Osteoblast (primary cell): ENCODE measurements at regions not wholly inside any gene's neighbourhood (a gene's known extent, or its start where the extent isn't known, plus 50 kb on each side); places are given as distances from the start of the nearest gene placed in this dataset.

Source experiments
- DNase-seq: peaks from one replicate; pipeline ENCODE4 v3.0.0; 2011; ENCODE audit warnings: low spot score, mixed read lengths; ENCODE audit not compliant: insufficient read length; ENCODE audit errors: missing footprints
- H2AFZ ChIP-seq: 2 replicates; pipeline ENCODE4 v1.6.0; 2011; ENCODE audit warnings: mild to moderate bottlenecking, low read length
- H3K27ac ChIP-seq: 2 replicates; pipeline ENCODE4 v1.5.1; 2011; ENCODE audit warnings: mild to moderate bottlenecking, low read depth, low read length, moderate library complexity
- H3K27me3 ChIP-seq: 2 replicates; pipeline ENCODE4 v1.6.0; 2012; ENCODE audit warnings: mild to moderate bottlenecking, control low read depth, inconsistent platforms, low read length, moderate library complexity; ENCODE audit not compliant: insufficient read depth
- H3K36me3 ChIP-seq: 2 replicates; pipeline ENCODE4 v1.5.1; 2011; ENCODE audit warnings: mild to moderate bottlenecking, low read length, control low read depth, moderate library complexity; ENCODE audit not compliant: insufficient read depth
- H3K4me1 ChIP-seq: 2 replicates; pipeline ENCODE4 v1.5.1; 2011; ENCODE audit warnings: mild to moderate bottlenecking, low read length, control low read depth, moderate library complexity; ENCODE audit not compliant: insufficient read depth
- H3K4me2 ChIP-seq: 2 replicates; pipeline ENCODE4 v1.6.0; 2011; ENCODE audit warnings: mild to moderate bottlenecking, low read length; ENCODE audit not compliant: insufficient read depth
- H3K4me3 ChIP-seq: fragments of 200-600 bp; sonication (generic); 3 replicates; pipeline ENCODE4 v1.5.1; 2012; ENCODE audit warnings: mild to moderate bottlenecking, low read length, inconsistent platforms; ENCODE audit not compliant: insufficient read depth
- H3K79me2 ChIP-seq: 2 replicates; pipeline ENCODE4 v1.6.0; 2012; ENCODE audit warnings: mild to moderate bottlenecking, low read length, control low read depth, inconsistent platforms; ENCODE audit not compliant: insufficient read depth
- H3K9me3 ChIP-seq: 2 replicates; pipeline ENCODE4 v1.5.1; 2011; ENCODE audit warnings: low read depth, low read length, control low read depth
- H4K20me1 ChIP-seq: 2 replicates; pipeline ENCODE4 v1.6.0; 2012; ENCODE audit warnings: mild to moderate bottlenecking, low read length, control low read depth; ENCODE audit not compliant: insufficient read depth
- CTCF ChIP-seq: IDR thresholded peaks from 2 replicates; pipeline ENCODE4 v1.5.1; 2011; ENCODE audit warnings: mild to moderate bottlenecking, low read depth, low read length, moderate library complexity; ENCODE audit errors: extremely low read depth

- no peak overlapping the region for H2AFZ ChIP-seq
- peaks cover 4% of the 10 kb centered on the region for H3K9me3 ChIP-seq
- no peak overlapping the region for H3K4me2 ChIP-seq
- H3K27me3 ChIP-seq: no peaks in the 10 kb centered on the region
- H4K20me1 ChIP-seq: no peaks in the 10 kb centered on the region
- H3K36me3 ChIP-seq: no peaks in the 10 kb centered on the region
- H3K4me1 ChIP-seq: no peaks in the 10 kb centered on the region
- DNase-seq: no peak
- no peak overlapping the region for H3K27ac ChIP-seq
- no peak overlapping the region for H3K4me3 ChIP-seq
- no peak for TF ChIP-seq CTCF
- no peaks in the 10 kb centered on the region for H3K79me2 ChIP-seq
Measured at GRCh38 chr13:22169473-22169872, 498.6 kb downstream of the FGF9 start.

- Histone ChIP-seq H3K9me3 (peaks cover 4% of the 10 kb centered on the region), H3K4me3 (no peak overlapping the region), H3K4me2 (no peak overlapping the region), H3K79me2 (no peaks in the 10 kb centered on the region), H2AFZ (no peak overlapping the region), H3K4me1 (no peaks in the 10 kb centered on the region), H3K27me3 (no peaks in the 10 kb centered on the region), H4K20me1 (no peaks in the 10 kb centered on the region), H3K36me3 (no peaks in the 10 kb centered on the region), H3K27ac (no peak overlapping the region)
- no peak for TF ChIP-seq CTCF
- no peak for DNase-seq
Measured at GRCh38 chr13:22173610-22174009, 502.7 kb downstream of the FGF9 start.

- no peak for DNase-seq
- no peak for TF ChIP-seq CTCF
- Histone ChIP-seq H3K4me3 (no peak overlapping the region), H4K20me1 (no peaks in the 10 kb centered on the region), H3K36me3 (no peaks in the 10 kb centered on the region), H3K4me1 (no peaks in the 10 kb centered on the region), H3K79me2 (no peaks in the 10 kb centered on the region), H2AFZ (no peak overlapping the region), H3K4me2 (no peak overlapping the region), H3K27ac (no peak overlapping the region), H3K27me3 (no peaks in the 10 kb centered on the region), H3K9me3 (no peaks in the 10 kb centered on the region)
Measured at GRCh38 chr13:22175241-22175640, 504.4 kb downstream of the FGF9 start.

GRCh38 chr13:22175815-22176214 lies 504.9 kb downstream of the FGF9 start:
- Histone ChIP-seq H3K36me3 (no peaks in the 10 kb centered on the region), H3K27ac (no peak overlapping the region), H3K79me2 (no peaks in the 10 kb centered on the region), H3K9me3 (no peaks in the 10 kb centered on the region), H3K4me1 (no peaks in the 10 kb centered on the region), H4K20me1 (no peaks in the 10 kb centered on the region), H3K4me3 (no peak overlapping the region), H2AFZ (no peak overlapping the region), H3K4me2 (no peak overlapping the region), H3K27me3 (no peaks in the 10 kb centered on the region)
- TF ChIP-seq CTCF: no peak
- DNase-seq: no peak
